ENCODE measurements at regions not wholly inside any gene's neighbourhood (a gene's known extent, or its start where the extent isn't known, plus 50 kb on each side); places are given as distances from the start of the nearest gene placed in this dataset.

DNA sequence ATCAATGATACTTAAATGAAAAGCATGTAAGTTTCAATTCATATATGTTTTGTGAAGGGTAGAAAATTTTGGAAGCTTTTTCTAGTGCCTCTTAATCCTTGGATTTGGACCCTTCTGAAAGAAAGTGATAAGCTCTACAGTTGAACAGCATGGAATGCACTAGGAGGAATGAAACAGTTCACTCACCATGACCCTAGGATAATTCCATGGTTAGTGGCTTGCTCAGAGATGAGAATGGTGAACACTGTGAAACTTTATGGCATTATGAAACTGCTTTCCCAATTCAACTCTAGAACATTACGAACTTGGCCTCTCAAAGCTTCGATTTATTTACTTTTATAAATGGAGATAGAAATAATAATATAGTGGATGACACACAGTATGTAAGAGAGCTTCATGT, 88.9 kb upstream of the FAT4 start:
- WGBS, 2 experiments (ENCODE audit: extremely low coverage in 2 of 2, insufficient read length in 1 of 2), result no CpG with 5 or more reads among the region's 2 CpGs
- no TSS peak for BruUV-seq (replicated peaks)
- H2AK9ac ChIP-seq (replicated peaks; ENCODE audit: low read depth, low read length, poor library complexity), result no peak overlapping the region
- no peak overlapping the region for H3K9ac ChIP-seq (ENCODE audit: low read depth, low read length)
- DNase-seq (peak; percentile 2), ATAC-seq (ENCODE audit: low read depth) (0 out of 2 replicates have a peak, but pooled peaks have one; percentile 42)
- no peaks in the 10 kb centered on the region for H3K4me1 ChIP-seq (ENCODE audit: control insufficient read depth, insufficient read depth, low read length)
- H3K4ac ChIP-seq (ENCODE audit: low read depth, low read length), result no peak overlapping the region
- no peak overlapping the region for H4K8ac ChIP-seq (ENCODE audit: low read depth in 2 of 2, low read length in 2 of 2)
- ChIA-PET POLR2A (ENCODE audit: unreplicated experiment) (no interaction called here), CTCF (interaction anchor here (0.6 kb wide), 1 partner anchor 72 kb away, joined by 3 read pairs; no protein-coding TSS in a partner anchor)
- H3K18ac ChIP-seq (ENCODE audit: low read depth, low read length), result no peak overlapping the region
- H3K9me3 ChIP-seq (ENCODE audit: control insufficient read depth, insufficient read depth, low read length), result no peaks in the 10 kb centered on the region; the same call in 1 of the 2 replicates
- no peak overlapping the region for H2BK15ac ChIP-seq (ENCODE audit: low read depth, low read length)
- no peak overlapping the region for H4K91ac ChIP-seq (ENCODE audit: insufficient read depth, low read depth, low read length)
- intact Hi-C loops (cut with micrococcal nuclease) (no loop called here), in situ Hi-C loops (cut with MboI; ENCODE audit: low sequenced_read_pairs) (no loop called here), dilution Hi-C loops (cut with HindIII; ENCODE audit: low sequenced_read_pairs, unreplicated experiment) (no loop called here)
- H2BK20ac ChIP-seq (ENCODE audit: low read depth, low read length), result no peak overlapping the region
- no peak overlapping the region for H2AK5ac ChIP-seq (ENCODE audit: low read depth, low read length)
- H2AFZ ChIP-seq (replicated peaks; ENCODE audit: low read length, poor library complexity), result no peak overlapping the region
- H4K5ac ChIP-seq (ENCODE audit: low read depth, low read length), result no peak overlapping the region
- H3K4me2 ChIP-seq (ENCODE audit: low read depth, low read length), result no peak overlapping the region
- no peaks in the 10 kb centered on the region for H3K79me1 ChIP-seq (ENCODE audit: low read depth in 1 of 2, low read length in 2 of 2)
- H3K27ac ChIP-seq (ENCODE audit: insufficient read depth, low read length), result no peak overlapping the region
- no peaks in the 10 kb centered on the region for H3K27me3 ChIP-seq (ENCODE audit: control insufficient read depth, insufficient read depth, low read length)
- no peaks in the 10 kb centered on the region for H3K36me3 ChIP-seq (ENCODE audit: control insufficient read depth, insufficient read depth, low read length)
- H3K23ac ChIP-seq (ENCODE audit: low read depth, low read length), result no peak overlapping the region
- no peak overlapping the region for H2BK5ac ChIP-seq (ENCODE audit: low read depth, low read length, poor library complexity, severe bottlenecking)
- TF ChIP-seq RCOR1 (IDR thresholded peaks at IDR 0.05; ENCODE audit: insufficient replicate concordance, low read length) (no peak), CHD1 (IDR thresholded peaks at IDR 0.05; ENCODE audit: low read depth, low read length) (no peak), MAFK (IDR thresholded peaks at IDR 0.05; ENCODE audit: low read depth, low read length) (no peak), SMC3 (IDR thresholded peaks at IDR 0.05; ENCODE audit: low read depth, low read length) (no peak), CTCF (conservative IDR thresholded peaks at IDR 0.05; ENCODE audit: low read depth, low read length) (no peak), NFE2L2 (IDR thresholded peaks at IDR 0.05; ENCODE audit: low read depth, low read length) (no peak), CEBPB (IDR thresholded peaks at IDR 0.05; ENCODE audit: low read depth, low read length) (no peak), FOS (IDR thresholded peaks at IDR 0.05; ENCODE audit: low read depth, low read length) (no peak), RAD21 (IDR thresholded peaks at IDR 0.05; ENCODE audit: low read length) (no peak)
- H3K9me1 ChIP-seq (ENCODE audit: insufficient read depth, low read length), result no peaks in the 10 kb centered on the region
- no peaks in the 10 kb centered on the region for H4K20me1 ChIP-seq (ENCODE audit: insufficient read depth, low read length)
- no peak overlapping the region for H3K56ac ChIP-seq (ENCODE audit: extremely low read depth, insufficient read depth, low read length)
- H3K4me3 ChIP-seq (ENCODE audit: insufficient read depth, low read depth, low read length), result no peak overlapping the region
- H2BK120ac ChIP-seq (ENCODE audit: low read depth, low read length), result no peak overlapping the region
- H3K14ac ChIP-seq (replicated peaks; ENCODE audit: low read depth, low read length), result no peak overlapping the region

All from IMR-90 (cell line).